Ishikawa (cell line): ENCODE measurements at regions not wholly inside any gene's neighbourhood (a gene's known extent, or its start where the extent isn't known, plus 50 kb on each side); places are given as distances from the start of the nearest gene placed in this dataset.

ENCODE experiments used
- CEBPB ChIP-seq: IDR thresholded peaks from 2 replicates; pipeline ENCODE4 v1.6.1; 2012
- CREB1 ChIP-seq: IDR thresholded peaks from 2 replicates; pipeline ENCODE4 v1.6.1; 2012; ENCODE audit warnings: low read depth
- EGR1 ChIP-seq: IDR thresholded peaks from 2 replicates; pipeline ENCODE4 v1.6.1; 2012
- EP300 ChIP-seq: IDR thresholded peaks from 2 replicates; pipeline ENCODE4 v1.6.1; 2012; ENCODE audit warnings: borderline replicate concordance
- FOXM1 ChIP-seq: IDR thresholded peaks from 2 replicates; pipeline ENCODE4 v1.6.1; 2012; ENCODE audit warnings: low read depth, borderline replicate concordance
- MAX ChIP-seq: IDR thresholded peaks from 2 replicates; pipeline ENCODE4 v1.6.1; 2012
- NFIC ChIP-seq: IDR thresholded peaks from 2 replicates; pipeline ENCODE4 v1.6.1; 2012
- RAD21 ChIP-seq: IDR thresholded peaks from 2 replicates; pipeline ENCODE4 v1.6.1; 2012; ENCODE audit warnings: low read depth
- REST ChIP-seq: IDR thresholded peaks from 2 replicates; pipeline ENCODE4 v1.6.1; 2012; ENCODE audit warnings: low read depth, mild to moderate bottlenecking
- TAF1 ChIP-seq: IDR thresholded peaks from 2 replicates; pipeline ENCODE4 v1.6.1; 2012; ENCODE audit warnings: low read depth, mild to moderate bottlenecking
- TCF12 ChIP-seq: IDR thresholded peaks from 2 replicates; pipeline ENCODE4 v1.6.1; 2012; ENCODE audit warnings: low read depth
- TEAD4 ChIP-seq: IDR thresholded peaks from 2 replicates; pipeline ENCODE4 v1.6.1; 2012
- USF1 ChIP-seq: IDR thresholded peaks from 2 replicates; pipeline ENCODE4 v1.6.1; 2012
- YY1 ChIP-seq: IDR thresholded peaks from 2 replicates; pipeline ENCODE4 v1.6.1; 2012; ENCODE audit warnings: low read depth
- ZBTB7A ChIP-seq: IDR thresholded peaks from 2 replicates; pipeline ENCODE4 v1.6.1; 2012; ENCODE audit warnings: low read depth

GRCh38 chr11:8794126-8794525, 111.5 kb downstream of the RPL27A start:
- no peak for TF ChIP-seq YY1
- no peak for TF ChIP-seq USF1
- no peak for TF ChIP-seq ZBTB7A
- TF ChIP-seq CEBPB, result no peak
- no peak for TF ChIP-seq NFIC
- no peak for TF ChIP-seq RAD21
- no peak for TF ChIP-seq TEAD4
- TF ChIP-seq EP300, result no peak
- no peak for TF ChIP-seq FOXM1
- TF ChIP-seq REST, result no peak
- no peak for TF ChIP-seq TAF1
- TF ChIP-seq TCF12, result no peak

- TF ChIP-seq FOXM1, result no peak
- no peak for TF ChIP-seq EP300
- no peak for TF ChIP-seq YY1
- TF ChIP-seq USF1, result no peak
- TF ChIP-seq EGR1, result no peak
- TF ChIP-seq TCF12, result no peak
- no peak for TF ChIP-seq CEBPB
- TF ChIP-seq ZBTB7A, result no peak
- TF ChIP-seq TAF1, result no peak
- no peak for TF ChIP-seq TEAD4
- TF ChIP-seq RAD21, result no peak
- TF ChIP-seq REST, result no peak
- no peak for TF ChIP-seq CREB1
- TF ChIP-seq NFIC, result no peak
Observed at GRCh38 chr11:8794677-8795103, 112.1 kb downstream of the RPL27A start.

- TF ChIP-seq REST (no peak), RAD21 (no peak), ZBTB7A (no peak), FOXM1 (no peak), CEBPB (no peak), EGR1 (no peak), MAX (no peak), USF1 (no peak), TEAD4 (no peak), TAF1 (no peak), YY1 (no peak), EP300 (no peak), TCF12 (no peak), NFIC (no peak), CREB1 (no peak)
Observed at GRCh38 chr11:8796941-8797340, 114.0 kb upstream of the AKIP1 start.

- TF ChIP-seq EP300 (no peak), CEBPB (no peak), FOXM1 (no peak), USF1 (no peak), MAX (no peak), TEAD4 (no peak), CREB1 (no peak), REST (no peak)
Observed at GRCh38 chr11:8799273-8799672, 111.7 kb upstream of the AKIP1 start.
